GM12875 (cell line): ENCODE measurements at regions not wholly inside any gene's neighbourhood (a gene's known extent, or its start where the extent isn't known, plus 50 kb on each side); places are given as distances from the start of the nearest gene placed in this dataset.
"Not testable (repeated sequence)": the region's sequence is repeated elsewhere in the genome, so short reads cannot be mapped to it uniquely, and the experiment has no call there.

Experiments used
- H3K4me3 ChIP-seq: one replicate; pipeline ENCODE4 v1.5.1; 2011; ENCODE audit warnings: low read depth, low read length, control low read depth
- CTCF ChIP-seq: IDR thresholded peaks from 2 replicates; pipeline ENCODE4 v1.5.1; 2011; ENCODE audit warnings: low read depth, mild to moderate bottlenecking, control low read depth, inconsistent platforms, low read length, moderate library complexity, borderline replicate concordance; ENCODE audit not compliant: insufficient read depth

- no peak overlapping the region for H3K4me3 ChIP-seq
- TF ChIP-seq CTCF, result no peak
Measured at GRCh38 chr1:209160230-209160629, 423.3 kb upstream of the CAMK1G start.

- H3K4me3 ChIP-seq, result no peak overlapping the region
- TF ChIP-seq CTCF, result no peak
Measured at GRCh38 chr1:209162651-209163050, 420.9 kb upstream of the CAMK1G start.

- H3K4me3 ChIP-seq, result no peak overlapping the region
- TF ChIP-seq CTCF, result no peak
Measured at GRCh38 chr1:209168204-209168603, 415.3 kb upstream of the CAMK1G start.

DNA sequence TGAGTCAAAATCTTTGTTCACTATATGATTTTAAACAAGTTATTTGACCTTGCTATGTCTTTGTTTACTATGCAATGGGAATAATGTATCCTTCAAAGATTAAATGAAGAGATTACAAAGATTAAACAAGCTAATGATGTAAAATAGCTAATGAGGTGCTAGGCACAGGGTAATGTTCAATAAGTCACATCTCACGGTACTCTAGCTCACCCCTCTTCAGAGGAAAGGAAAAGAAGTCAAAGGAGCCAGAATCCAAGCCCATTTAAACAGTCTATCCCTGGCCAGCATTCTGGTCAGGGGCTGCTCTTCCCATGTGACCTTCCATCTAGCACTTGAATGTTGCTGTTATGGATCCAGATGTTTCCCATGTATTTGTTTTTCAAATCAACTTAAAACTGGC, 412.4 kb upstream of the CAMK1G start:
- H3K4me3 ChIP-seq, result no peak overlapping the region
- no peak for TF ChIP-seq CTCF

- no peak overlapping the region for H3K4me3 ChIP-seq
- no peak for TF ChIP-seq CTCF
Measured at GRCh38 chr1:209172286-209172685, 411.2 kb upstream of the CAMK1G start.

DNA sequence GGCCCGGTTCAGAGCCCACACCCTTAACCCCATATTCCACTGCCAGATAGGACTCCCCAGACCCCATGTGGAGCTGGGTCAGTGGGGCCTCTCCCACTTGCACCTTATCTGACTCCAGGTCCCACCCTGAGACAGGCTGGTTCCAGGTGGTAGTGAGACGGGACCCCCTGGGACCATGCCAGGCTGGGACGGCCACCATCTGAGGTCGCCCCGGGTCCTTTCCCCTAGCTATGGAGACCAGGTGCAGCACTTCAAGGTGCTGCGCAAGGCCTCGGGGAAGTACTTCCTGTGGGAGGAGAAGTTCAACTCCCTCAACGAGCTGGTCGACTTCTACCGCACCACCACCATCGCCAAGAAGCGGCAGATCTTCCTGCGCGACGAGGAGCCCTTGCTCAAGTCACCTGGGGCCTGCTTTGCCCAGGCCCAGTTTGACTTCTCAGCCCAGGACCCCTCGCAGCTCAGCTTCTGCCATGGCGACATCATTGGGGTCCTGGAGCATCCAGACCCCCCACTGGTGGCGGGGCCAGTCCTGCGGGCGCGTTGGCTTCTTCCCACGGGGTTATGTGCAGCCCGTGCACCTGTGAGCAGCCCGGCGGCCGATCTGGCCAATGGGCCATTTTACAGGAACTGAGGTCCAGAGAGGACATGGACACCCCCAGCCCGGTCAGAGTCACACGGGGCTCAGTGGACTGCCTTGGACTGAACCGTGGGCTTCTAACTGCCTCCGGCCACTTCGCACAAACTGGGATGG, 410.5 kb upstream of the CAMK1G start:
- H3K4me3 ChIP-seq, result not testable (repeated sequence)

DNA sequence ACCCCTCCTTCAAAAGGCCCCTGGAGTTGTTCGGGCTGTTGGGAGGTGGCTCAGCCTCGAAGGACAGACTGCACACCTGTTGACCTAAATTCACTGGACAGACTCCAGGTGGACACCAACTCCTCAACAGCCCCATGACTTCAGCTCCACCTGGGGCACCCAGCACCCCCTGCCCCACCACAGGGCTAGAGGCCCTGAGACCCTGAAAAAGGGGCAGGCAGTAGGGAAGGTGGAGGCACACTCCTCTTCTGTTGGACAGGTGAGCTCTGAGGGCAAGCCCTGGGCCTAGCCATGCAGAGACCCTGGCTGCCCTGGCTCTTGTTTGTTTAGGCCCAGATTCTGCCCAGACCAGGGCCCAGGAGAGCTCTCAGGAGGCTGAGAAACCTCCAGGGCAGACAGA, 409.7 kb upstream of the CAMK1G start:
- H3K4me3 ChIP-seq, result not testable (repeated sequence)

DNA sequence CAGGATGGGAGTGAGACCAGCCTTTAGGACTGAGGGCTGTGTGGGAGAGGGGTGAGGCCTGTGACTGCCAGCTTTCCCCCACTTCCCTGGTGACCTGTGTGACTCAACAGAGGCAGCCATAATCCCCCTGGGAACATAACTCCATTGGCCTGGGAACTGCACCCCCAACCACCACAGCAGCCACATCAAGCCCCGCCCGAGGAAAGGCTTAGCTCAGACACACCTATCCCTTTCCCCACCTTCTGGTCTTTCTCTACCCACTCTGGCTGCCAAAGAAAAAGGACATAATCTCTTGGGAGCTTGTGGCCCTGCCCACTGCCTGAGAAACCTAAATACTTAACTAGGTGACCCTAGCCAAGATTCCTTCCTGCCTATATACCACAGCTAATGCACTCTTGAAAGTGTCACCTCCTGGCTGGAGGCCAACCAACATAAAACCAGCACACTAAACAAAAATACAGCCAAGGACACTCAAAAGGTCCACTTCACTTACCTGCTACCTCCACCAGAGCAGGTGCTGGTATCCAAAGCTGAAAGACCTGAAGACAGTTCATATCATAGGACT, 406.6 kb upstream of the CAMK1G start:
- no peak overlapping the region for H3K4me3 ChIP-seq
- TF ChIP-seq CTCF, result no peak
